ENCODE measurements at regions not wholly inside any gene's neighbourhood (a gene's known extent, or its start where the extent isn't known, plus 50 kb on each side); places are given as distances from the start of the nearest gene placed in this dataset.

- ChIA-PET POLR2A (ENCODE audit: partially characterized antibody) (no interaction called here), CTCF (ENCODE audit: partially characterized antibody) (no interaction called here)
- Histone ChIP-seq H3K18ac (ENCODE audit: extremely low read depth, low read length) (peak overlapping the region; percentile 73; the same call in 1 of the 2 replicates), H3K56ac (replicated peaks; ENCODE audit: insufficient read length, low read depth, low read length) (no peak overlapping the region), H3K23me2 (ENCODE audit: low read depth, low read length) (no peaks in the 10 kb centered on the region; the same call in 1 of the 2 replicates), H2BK20ac (ENCODE audit: low read length) (0 out of 2 replicates have a peak overlapping the region, but pooled peaks have one; percentile 83), H3K23ac (ENCODE audit: insufficient read length) (no peak overlapping the region), H3K4ac (replicated peaks; ENCODE audit: insufficient read length, low read depth, low read length) (no peak overlapping the region), H3K36me3 (ENCODE audit: control insufficient read depth in 2 of 4, insufficient read depth in 4 of 4, low read length in 3 of 4) (peaks cover 0 to 5% (median 2%) of the 10 kb centered on the region in 4 experiments; a peak in 3 of 8 replicates), H2BK15ac (ENCODE audit: low read length) (no peak overlapping the region), H3K27ac (ENCODE audit: low read depth, low read length) (no peak overlapping the region), H3K4me2 (ENCODE audit: insufficient read depth in 1 of 2, low read depth in 2 of 2, low read length in 2 of 2) (no peak overlapping the region), H4K8ac (ENCODE audit: extremely low read depth, insufficient read depth, low read length) (no peak overlapping the region), H3K4me3 (ENCODE audit: extremely low read depth in 1 of 4, insufficient read depth in 2 of 4, low read depth in 3 of 4, low read length in 4 of 4) (no peak overlapping the region), H2AK5ac (ENCODE audit: low read depth, low read length) (no peak overlapping the region), H3K4me1 (replicated peaks in 1 of 4; ENCODE audit: control insufficient read depth in 3 of 4, insufficient read depth in 4 of 4, low read length in 3 of 4) (peaks cover 0 to 13% (median 4%) of the 10 kb centered on the region in 4 experiments; a peak in 2 of 7 replicates), H4K20me1 (replicated peaks in 1 of 2; ENCODE audit: control insufficient read depth in 1 of 2, insufficient read depth in 2 of 2, low read length in 2 of 2) (no peaks in the 10 kb centered on the region), H3K9me3 (ENCODE audit: insufficient read depth in 2 of 2, low read depth in 1 of 2, low read length in 1 of 2) (peaks cover 0 to 13% of the 10 kb centered on the region in 2 experiments; a peak in 2 of 4 replicates), H4K91ac (replicated peaks; ENCODE audit: insufficient read length, low read length) (peak overlapping the region; percentile 35), H3K27me3 (replicated peaks in 1 of 4; ENCODE audit: control insufficient read depth in 3 of 4, extremely low read depth in 1 of 4, insufficient read depth in 3 of 4, low read length in 3 of 4) (no peaks in the 10 kb centered on the region), H2BK120ac (replicated peaks; ENCODE audit: low read depth, low read length) (peak overlapping the region; percentile 44), H2BK5ac (ENCODE audit: low read depth, low read length) (peak overlapping the region; percentile 19; the same call in 1 of the 2 replicates), H2AFZ (ENCODE audit: low read length) (no peak overlapping the region), H3K14ac (ENCODE audit: insufficient read length) (no peak overlapping the region), H2BK12ac (ENCODE audit: low read depth, low read length) (no peak overlapping the region; the same call in 1 of the 2 replicates), H3K79me1 (ENCODE audit: low read depth, low read length) (no peaks in the 10 kb centered on the region), H3K9ac (replicated peaks in 1 of 4; ENCODE audit: extremely low read depth in 1 of 4, low read depth in 3 of 4, low read length in 3 of 4) (no peak overlapping the region), H3K79me2 (ENCODE audit: control insufficient read depth in 1 of 2, insufficient read depth in 2 of 2, low read length in 2 of 2) (no peaks in the 10 kb centered on the region), H4K5ac (ENCODE audit: insufficient read length, low read depth, low read length) (peak overlapping the region; percentile 26)
- DNase-seq (ENCODE audit: low read depth in 1 of 2, low spot score in 2 of 2) (no peak), FAIRE-seq (no peak)
- TF ChIP-seq, protein P1, sequence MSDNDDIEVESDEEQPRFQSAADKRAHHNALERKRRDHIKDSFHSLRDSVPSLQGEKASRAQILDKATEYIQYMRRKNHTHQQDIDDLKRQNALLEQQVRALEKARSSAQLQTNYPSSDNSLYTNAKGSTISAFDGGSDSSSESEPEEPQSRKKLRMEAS (IDR thresholded peaks at IDR 0.05), result no peak
- TF ChIP-seq ZNF274 (IDR thresholded peaks at IDR 0.05; ENCODE audit: borderline replicate concordance, extremely low read depth, low read length) (no peak), BRCA1 (IDR thresholded peaks at IDR 0.05; ENCODE audit: low read depth, low read length) (no peak), SIX5 (IDR thresholded peaks at IDR 0.05; ENCODE audit: low read depth, low read length) (no peak), KDM5A (IDR thresholded peaks at IDR 0.05; ENCODE audit: low read length) (no peak), GTF2F1 (IDR thresholded peaks at IDR 0.05; ENCODE audit: borderline replicate concordance, low read depth, low read length) (no peak), EZH2 (IDR thresholded peaks at IDR 0.05; ENCODE audit: low read depth, low read length, severe bottlenecking) (no peak), TAF7 (optimal IDR thresholded peaks at IDR 0.05; ENCODE audit: borderline replicate concordance, low read depth, low read length) (no peak), POLR2A (IDR thresholded peaks at IDR 0.05; ENCODE audit: control extremely low read depth in 1 of 2, low read depth in 2 of 2, low read length in 2 of 2) (no peak), CEBPB (IDR thresholded peaks at IDR 0.05; ENCODE audit: low read depth, low read length) (no peak), CREB1 (IDR thresholded peaks at IDR 0.05) (no peak), CHD2 (IDR thresholded peaks at IDR 0.05; ENCODE audit: low read length) (no peak), BCL11A (IDR thresholded peaks at IDR 0.05; ENCODE audit: low read depth in 2 of 2, low read length in 2 of 2) (no peak), POLR2AphosphoS5 (IDR thresholded peaks at IDR 0.05; ENCODE audit: low read depth, low read length) (no peak)
- TF ChIP-seq, protein P2, sequence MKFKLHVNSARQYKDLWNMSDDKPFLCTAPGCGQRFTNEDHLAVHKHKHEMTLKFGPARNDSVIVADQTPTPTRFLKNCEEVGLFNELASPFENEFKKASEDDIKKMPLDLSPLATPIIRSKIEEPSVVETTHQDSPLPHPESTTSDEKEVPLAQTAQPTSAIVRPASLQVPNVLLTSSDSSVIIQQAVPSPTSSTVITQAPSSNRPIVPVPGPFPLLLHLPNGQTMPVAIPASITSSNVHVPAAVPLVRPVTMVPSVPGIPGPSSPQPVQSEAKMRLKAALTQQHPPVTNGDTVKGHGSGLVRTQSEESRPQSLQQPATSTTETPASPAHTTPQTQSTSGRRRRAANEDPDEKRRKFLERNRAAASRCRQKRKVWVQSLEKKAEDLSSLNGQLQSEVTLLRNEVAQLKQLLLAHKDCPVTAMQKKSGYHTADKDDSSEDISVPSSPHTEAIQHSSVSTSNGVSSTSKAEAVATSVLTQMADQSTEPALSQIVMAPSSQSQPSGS (IDR thresholded peaks at IDR 0.05; ENCODE audit: low read length), result no peak
Observed at GRCh38 chr12:18981732-18982131, 147.8 kb upstream of the PLEKHA5 start.

Measured in H1 (cell line).